ENCODE measurements at regions not wholly inside any gene's neighbourhood (a gene's known extent, or its start where the extent isn't known, plus 50 kb on each side); places are given as distances from the start of the nearest gene placed in this dataset.

DNA sequence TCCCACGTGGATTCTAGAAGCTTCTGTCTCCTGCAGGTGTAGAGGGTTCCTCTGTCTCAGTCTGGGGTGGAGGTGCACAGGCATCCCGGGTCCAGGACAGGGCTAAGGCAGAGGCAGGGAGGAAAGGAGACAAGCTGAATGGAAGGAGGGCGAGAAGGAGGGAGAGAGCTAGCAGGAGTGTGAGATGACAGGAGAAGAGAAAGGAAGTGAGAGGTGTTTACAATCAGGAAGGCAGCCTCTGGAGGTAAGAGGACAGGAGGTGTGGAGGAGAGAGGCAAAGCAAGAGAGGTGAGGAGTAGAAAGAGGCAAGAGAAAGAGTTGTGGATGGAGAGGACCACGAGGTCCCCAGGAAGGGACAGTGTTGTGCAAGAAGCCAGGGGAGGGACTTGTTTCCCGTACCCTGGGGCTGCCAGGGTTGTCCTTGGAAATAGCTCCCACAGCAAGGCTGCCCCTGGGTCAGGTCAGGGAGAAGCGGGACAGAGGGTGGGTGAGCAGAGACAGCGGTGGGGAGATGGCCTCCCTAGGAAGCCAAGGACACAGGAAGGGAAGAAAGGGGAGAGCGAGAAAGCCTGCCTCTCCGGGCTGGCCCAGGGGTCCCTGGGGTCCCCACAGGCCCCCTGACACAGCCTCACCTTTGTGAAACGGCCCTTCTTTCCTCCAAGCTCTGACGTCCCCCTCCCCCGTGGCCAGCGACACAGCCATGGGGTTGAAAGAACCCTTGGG, 136.9 kb downstream of the CYP26B1 start:
- Histone ChIP-seq H3K9me3 (ENCODE audit: low read depth, low read length, poor library complexity, severe bottlenecking) (no peaks in the 10 kb centered on the region), H3K4me1 (ENCODE audit: insufficient read depth, low read length, poor library complexity, severe bottlenecking) (no peaks in the 10 kb centered on the region), H3K36me3 (ENCODE audit: insufficient read depth, low read length, poor library complexity, severe bottlenecking) (no peaks in the 10 kb centered on the region), H3K27ac (ENCODE audit: low read depth, low read length, poor library complexity, severe bottlenecking) (no peak overlapping the region), H3K4me3 (ENCODE audit: low read depth, low read length, poor library complexity, severe bottlenecking) (no peak overlapping the region), H3K27me3 (replicated peaks; ENCODE audit: insufficient read depth, low read depth, low read length, poor library complexity) (no peaks in the 10 kb centered on the region)
- BruUV-seq (replicated peaks): no TSS peak
- no peak for TF ChIP-seq EZH2 (IDR thresholded peaks at IDR 0.05; ENCODE audit: borderline replicate concordance, low read depth, low read length, poor library complexity, severe bottlenecking)
- TF ChIP-seq, protein P1, sequence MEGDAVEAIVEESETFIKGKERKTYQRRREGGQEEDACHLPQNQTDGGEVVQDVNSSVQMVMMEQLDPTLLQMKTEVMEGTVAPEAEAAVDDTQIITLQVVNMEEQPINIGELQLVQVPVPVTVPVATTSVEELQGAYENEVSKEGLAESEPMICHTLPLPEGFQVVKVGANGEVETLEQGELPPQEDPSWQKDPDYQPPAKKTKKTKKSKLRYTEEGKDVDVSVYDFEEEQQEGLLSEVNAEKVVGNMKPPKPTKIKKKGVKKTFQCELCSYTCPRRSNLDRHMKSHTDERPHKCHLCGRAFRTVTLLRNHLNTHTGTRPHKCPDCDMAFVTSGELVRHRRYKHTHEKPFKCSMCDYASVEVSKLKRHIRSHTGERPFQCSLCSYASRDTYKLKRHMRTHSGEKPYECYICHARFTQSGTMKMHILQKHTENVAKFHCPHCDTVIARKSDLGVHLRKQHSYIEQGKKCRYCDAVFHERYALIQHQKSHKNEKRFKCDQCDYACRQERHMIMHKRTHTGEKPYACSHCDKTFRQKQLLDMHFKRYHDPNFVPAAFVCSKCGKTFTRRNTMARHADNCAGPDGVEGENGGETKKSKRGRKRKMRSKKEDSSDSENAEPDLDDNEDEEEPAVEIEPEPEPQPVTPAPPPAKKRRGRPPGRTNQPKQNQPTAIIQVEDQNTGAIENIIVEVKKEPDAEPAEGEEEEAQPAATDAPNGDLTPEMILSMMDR (conservative IDR thresholded peaks at IDR 0.05; ENCODE audit: low read depth, low read length): no peak
- ChIA-PET CTCF (no interaction called here), POLR2A (ENCODE audit: low non-redundant PET) (no interaction called here)
- DNase-seq (ENCODE audit: low spot score): no peak
- intact Hi-C loops (cut with micrococcal nuclease; ENCODE audit: unreplicated experiment): no loop called here

- ChIA-PET CTCF (interaction anchor here (0.5 kb wide), 1 partner anchor 1776 kb away, joined by 8 read pairs; no protein-coding TSS in a partner anchor), POLR2A (ENCODE audit: low non-redundant PET) (no interaction called here)
- Histone ChIP-seq H3K4me3 (ENCODE audit: low read depth, low read length, poor library complexity, severe bottlenecking) (no peak overlapping the region), H3K27me3 (replicated peaks; ENCODE audit: insufficient read depth, low read depth, low read length, poor library complexity) (no peaks in the 10 kb centered on the region), H3K27ac (ENCODE audit: low read depth, low read length, poor library complexity, severe bottlenecking) (no peak overlapping the region), H3K36me3 (ENCODE audit: insufficient read depth, low read length, poor library complexity, severe bottlenecking) (no peaks in the 10 kb centered on the region), H3K9me3 (ENCODE audit: low read depth, low read length, poor library complexity, severe bottlenecking) (no peaks in the 10 kb centered on the region), H3K4me1 (ENCODE audit: insufficient read depth, low read length, poor library complexity, severe bottlenecking) (no peaks in the 10 kb centered on the region)
- TF ChIP-seq, protein P1 (conservative IDR thresholded peaks at IDR 0.05; ENCODE audit: low read depth, low read length): no peak
- TF ChIP-seq EZH2 (IDR thresholded peaks at IDR 0.05; ENCODE audit: borderline replicate concordance, low read depth, low read length, poor library complexity, severe bottlenecking): no peak
- no peak for DNase-seq (ENCODE audit: low spot score)
- intact Hi-C loops (cut with micrococcal nuclease; ENCODE audit: unreplicated experiment): no loop called here
- BruUV-seq (replicated peaks): no TSS peak
Measured at GRCh38 chr2:72008608-72009007, 139.1 kb downstream of the CYP26B1 start.

DNA sequence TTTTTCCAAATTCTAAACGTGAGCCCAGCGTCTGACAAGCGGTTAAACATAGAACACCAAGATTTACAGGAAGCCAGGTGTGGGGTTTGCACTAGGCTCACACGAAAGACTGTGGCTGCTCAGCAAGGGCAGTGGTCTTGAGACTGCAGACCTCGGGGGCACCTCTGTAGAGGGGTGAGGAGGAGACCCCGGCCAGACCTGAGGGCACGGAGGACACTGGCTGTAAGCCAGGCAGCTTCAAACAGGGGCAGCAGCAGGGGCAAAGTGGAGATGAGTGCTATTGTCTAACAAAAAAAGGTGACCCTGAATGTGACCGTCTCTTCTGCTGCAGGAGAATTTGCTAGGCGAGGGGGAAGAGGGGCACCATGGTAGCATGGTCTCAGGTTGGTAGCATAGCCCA, 140.3 kb downstream of the CYP26B1 start:
- H3K27ac ChIP-seq (ENCODE audit: low read depth, low read length, poor library complexity, severe bottlenecking): no peak overlapping the region
- intact Hi-C loops (cut with micrococcal nuclease; ENCODE audit: unreplicated experiment): no loop called here
- no peak overlapping the region for H3K4me3 ChIP-seq (ENCODE audit: low read depth, low read length, poor library complexity, severe bottlenecking)
- CTCF ChIA-PET: interaction anchor here (0.6 kb wide), 1 partner anchor 1156 kb away, joined by 13 read pairs; no protein-coding TSS in a partner anchor
- TF ChIP-seq, protein P1 (conservative IDR thresholded peaks at IDR 0.05; ENCODE audit: low read depth, low read length): no peak
- no peak for TF ChIP-seq EZH2 (IDR thresholded peaks at IDR 0.05; ENCODE audit: borderline replicate concordance, low read depth, low read length, poor library complexity, severe bottlenecking)
- BruUV-seq (replicated peaks): no TSS peak
- H3K36me3 ChIP-seq (ENCODE audit: insufficient read depth, low read length, poor library complexity, severe bottlenecking): no peaks in the 10 kb centered on the region
- POLR2A ChIA-PET (ENCODE audit: low non-redundant PET): no interaction called here
- no peaks in the 10 kb centered on the region for H3K4me1 ChIP-seq (ENCODE audit: insufficient read depth, low read length, poor library complexity, severe bottlenecking)
- H3K27me3 ChIP-seq (replicated peaks; ENCODE audit: insufficient read depth, low read depth, low read length, poor library complexity): no peaks in the 10 kb centered on the region
- no peak for DNase-seq (ENCODE audit: low spot score)
- H3K9me3 ChIP-seq (ENCODE audit: low read depth, low read length, poor library complexity, severe bottlenecking): no peaks in the 10 kb centered on the region

All from A673 (cell line).